Coronary artery (tissue), 2 donors: ENCODE measurements at regions not wholly inside any gene's neighbourhood (a gene's known extent, or its start where the extent isn't known, plus 50 kb on each side); places are given as distances from the start of the nearest gene placed in this dataset.
A peak's percentile ranks its signal among the peaks of the same experiment; 100 is the strongest.

ENCODE experiments used
- DNase-seq: peaks from one replicate; pipeline ENCODE4 v3.0.0-alpha.2; 2017; ENCODE audit warnings: low spot score
- H3K27ac ChIP-seq, 2 donors: fragments of 200-600 bp; sonication (generic); one replicate each; pipeline ENCODE4 v1.5.1; 2016 to 2019
- H3K4me3 ChIP-seq: fragments of 200-600 bp; sonication (generic); 2 replicates; pipeline ENCODE4 v1.5.1; 2016; ENCODE audit warnings: mild to moderate bottlenecking, moderate library complexity
- CTCF ChIP-seq: fragments of 200-600 bp; sonication (generic); IDR thresholded peaks from one replicate; pipeline ENCODE4 v1.5.1; 2019; ENCODE audit warnings: antibody characterized with exemption

GRCh38 chr2:203806761-203807160 lies 60.8 kb upstream of the CTLA4 start:
- TF ChIP-seq CTCF, result no peak
- H3K4me3 ChIP-seq, result no peak overlapping the region
- DNase-seq, result no peak
- no peak overlapping the region for H3K27ac ChIP-seq

- TF ChIP-seq CTCF, result no peak
- Histone ChIP-seq H3K4me3 (no peak overlapping the region), H3K27ac (peak overlapping the region in 1 of 2 donors; percentile 35)
- DNase-seq, result no peak
Measured at GRCh38 chr2:203808046-203808750, 59.4 kb upstream of the CTLA4 start.

GRCh38 chr2:203809084-203809521 lies 58.5 kb upstream of the CTLA4 start:
- peak overlapping the region in 1 of 2 donors; percentile 58 for H3K27ac ChIP-seq
- H3K4me3 ChIP-seq, result no peak overlapping the region
- no peak for DNase-seq
- TF ChIP-seq CTCF, result no peak

GRCh38 chr2:203809991-203810510 lies 57.5 kb upstream of the CTLA4 start:
- Histone ChIP-seq H3K27ac (peak overlapping the region in 1 of 2 donors; percentile 24), H3K4me3 (no peak overlapping the region)
- no peak for TF ChIP-seq CTCF
- no peak for DNase-seq

GRCh38 chr2:203811491-203812221 lies 55.9 kb upstream of the CTLA4 start:
- no peak for TF ChIP-seq CTCF
- DNase-seq, result peak; percentile 81
- H3K27ac ChIP-seq, result peak overlapping the region; percentile 16 to 74
- no peak overlapping the region for H3K4me3 ChIP-seq

- TF ChIP-seq CTCF, result no peak
- H3K4me3 ChIP-seq, result no peak overlapping the region
- no peak for DNase-seq
- peak overlapping the region; percentile 16 to 74 for H3K27ac ChIP-seq
Measured at GRCh38 chr2:203812294-203813221, 55.0 kb upstream of the CTLA4 start.
